Mesendoderm (in vitro differentiated cells): ENCODE measurements at regions not wholly inside any gene's neighbourhood (a gene's known extent, or its start where the extent isn't known, plus 50 kb on each side); places are given as distances from the start of the nearest gene placed in this dataset.
A peak's percentile ranks its signal among the peaks of the same experiment; 100 is the strongest.

ENCODE experiments used
- DNase-seq: peaks from one replicate; pipeline ENCODE4 v3.0.0; 2013
- H2AK5ac ChIP-seq: 2 replicates; pipeline ENCODE4 v1.6.1; 2013; ENCODE audit warnings: low read length, inconsistent platforms
- H2BK120ac ChIP-seq: 2 replicates; pipeline ENCODE4 v1.6.1; 2013; ENCODE audit warnings: low read depth, mild to moderate bottlenecking, low read length, moderate library complexity, mixed read lengths
- H2BK15ac ChIP-seq: replicated peaks from 2 replicates; pipeline ENCODE4 v1.6.1; 2013; ENCODE audit warnings: low read depth, mild to moderate bottlenecking, moderate library complexity
- H2BK5ac ChIP-seq: 2 replicates; pipeline ENCODE4 v1.6.1; 2013; ENCODE audit warnings: low read length, inconsistent platforms
- H3K18ac ChIP-seq: 2 replicates; pipeline ENCODE4 v1.6.1; 2013; ENCODE audit warnings: mild to moderate bottlenecking, low read length, mixed read lengths
- H3K23ac ChIP-seq: one replicate; pipeline ENCODE4 v1.6.1; 2013; ENCODE audit warnings: low read length
- H3K27ac ChIP-seq: 2 replicates; pipeline ENCODE4 v1.5.1; 2013; ENCODE audit warnings: low read depth, mild to moderate bottlenecking, inconsistent platforms, low read length, moderate library complexity
- H3K27me3 ChIP-seq: 2 replicates; pipeline ENCODE4 v1.6.1; 2013; ENCODE audit warnings: low read length, control low read depth, mild to moderate bottlenecking, inconsistent platforms; ENCODE audit not compliant: insufficient read depth, poor library complexity
- H3K36me3 ChIP-seq: 2 replicates; pipeline ENCODE4 v1.6.1; 2013; ENCODE audit warnings: low read length, inconsistent platforms; ENCODE audit not compliant: control insufficient read depth, insufficient read depth
- H3K4ac ChIP-seq: one replicate; pipeline ENCODE4 v1.6.1; 2013; ENCODE audit warnings: low read depth, mild to moderate bottlenecking, low read length, moderate library complexity
- H3K4me1 ChIP-seq: 2 replicates; pipeline ENCODE4 v1.6.1; 2013; ENCODE audit warnings: low read depth, low read length, inconsistent platforms; ENCODE audit not compliant: control insufficient read depth
- H3K4me2 ChIP-seq: 2 replicates; pipeline ENCODE4 v1.6.1; 2013; ENCODE audit warnings: low read length
- H3K4me3 ChIP-seq: 2 replicates; pipeline ENCODE4 v1.5.1; 2013; ENCODE audit warnings: mild to moderate bottlenecking, low read length
- H3K56ac ChIP-seq: one replicate; pipeline ENCODE4 v1.6.1; 2013; ENCODE audit warnings: low read length
- H3K79me1 ChIP-seq: 2 replicates; pipeline ENCODE4 v1.6.1; 2013; ENCODE audit warnings: low read length, inconsistent platforms
- H3K79me2 ChIP-seq: 2 replicates; pipeline ENCODE4 v1.6.1; 2013; ENCODE audit warnings: mild to moderate bottlenecking, low read length; ENCODE audit not compliant: control insufficient read depth, insufficient read depth
- H3K9ac ChIP-seq: 2 replicates; pipeline ENCODE4 v1.6.1; 2013; ENCODE audit warnings: low read length, inconsistent platforms
- H4K5ac ChIP-seq: one replicate; pipeline ENCODE4 v1.6.1; 2013; ENCODE audit warnings: low read length
- H4K8ac ChIP-seq: one replicate; pipeline ENCODE4 v1.6.1; 2013; ENCODE audit warnings: low read depth, mild to moderate bottlenecking, control low read depth, low read length, moderate library complexity
- WGBS: extraction: QIAGEN DNeasy Blood & Tissue Kit; methylation state at CpG from one replicate; pipeline ENCODE4 v1.1.7; 2013; ENCODE audit warnings: low lambda C conversion rate, missing lambda C conversion rate; ENCODE audit not compliant: insufficient coverage; ENCODE audit errors: extremely low coverage; 5-methylcytosine and 5-hydroxymethylcytosine counted together

DNA sequence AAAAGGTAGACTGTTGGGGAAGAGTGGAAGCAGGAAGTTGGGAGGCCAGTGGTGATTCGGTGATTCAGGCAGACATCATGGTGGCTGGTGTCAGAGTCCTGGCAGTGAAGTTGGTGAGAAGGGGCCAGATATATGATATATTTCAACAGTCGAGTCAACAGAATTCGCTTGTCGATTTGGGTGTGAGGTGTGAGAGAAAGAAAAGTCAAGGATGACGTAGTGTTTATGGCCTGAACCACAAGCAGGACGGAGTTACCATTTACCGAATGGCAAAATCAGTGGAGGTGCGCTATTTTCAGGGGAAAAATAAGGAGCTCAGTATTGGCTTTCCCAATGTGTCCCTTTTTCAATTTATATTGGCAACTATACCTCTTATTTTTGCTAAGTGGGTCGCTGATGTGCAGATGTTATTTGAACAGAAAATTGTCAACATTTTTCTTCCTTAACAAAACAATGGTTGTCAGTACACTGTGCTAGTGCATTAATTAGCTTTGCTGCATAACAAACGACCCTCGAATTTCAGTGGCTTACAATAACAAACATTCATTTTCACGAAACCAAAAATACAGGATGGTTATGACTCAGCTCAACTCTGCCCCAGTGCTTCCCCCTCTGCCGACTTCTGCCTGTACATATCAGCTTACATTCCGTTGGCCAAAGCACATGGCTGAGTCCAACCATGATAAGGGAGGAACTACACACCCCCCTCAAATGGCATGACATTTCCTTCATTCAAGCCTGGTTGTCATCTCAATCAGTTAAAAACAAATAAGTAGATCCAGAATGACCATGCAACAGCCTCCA, 255.0 kb upstream of the ZFP64 start:
- H2BK120ac ChIP-seq = no peak overlapping the region
- no peak overlapping the region for H4K8ac ChIP-seq
- H3K4ac ChIP-seq = no peak overlapping the region
- no peak overlapping the region for H2BK5ac ChIP-seq
- no CpG with 5 or more reads among the region's 14 CpGs for WGBS
- DNase-seq = no peak
- H3K79me1 ChIP-seq = no peaks in the 10 kb centered on the region
- no peaks in the 10 kb centered on the region for H3K79me2 ChIP-seq
- no peak overlapping the region for H3K18ac ChIP-seq
- H2BK15ac ChIP-seq = no peak overlapping the region
- H3K27me3 ChIP-seq = no peaks in the 10 kb centered on the region
- no peak overlapping the region for H3K56ac ChIP-seq
- H3K23ac ChIP-seq = no peak overlapping the region
- H3K4me2 ChIP-seq = no peak overlapping the region
- no peak overlapping the region for H4K5ac ChIP-seq
- no peak overlapping the region for H3K4me3 ChIP-seq
- no peak overlapping the region for H3K9ac ChIP-seq
- no peak overlapping the region for H3K27ac ChIP-seq
- H3K36me3 ChIP-seq = no peaks in the 10 kb centered on the region
- H2AK5ac ChIP-seq = no peak overlapping the region
- H3K4me1 ChIP-seq = no peaks in the 10 kb centered on the region

DNA sequence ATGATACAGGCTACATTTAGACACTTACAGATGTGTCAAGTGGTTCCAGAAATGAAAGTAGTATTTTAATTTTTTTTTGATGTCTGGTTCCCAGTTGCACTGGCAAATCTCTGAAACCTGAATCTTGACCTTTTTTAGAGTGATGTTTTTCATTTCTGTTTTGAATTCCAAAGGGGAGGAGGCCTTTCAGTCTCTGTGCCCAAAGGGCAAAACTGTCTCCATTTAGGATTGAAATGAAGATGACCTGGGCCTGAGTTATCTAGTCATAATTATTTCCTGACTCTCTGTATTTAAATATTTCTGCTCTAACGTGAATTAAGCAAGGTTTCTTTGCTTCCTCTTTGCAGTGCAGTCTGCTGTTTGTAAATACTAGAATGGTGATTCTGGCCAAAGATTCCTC, 252.9 kb upstream of the ZFP64 start:
- no peak overlapping the region for H4K5ac ChIP-seq
- H2BK120ac ChIP-seq = no peak overlapping the region
- H3K79me1 ChIP-seq = no peaks in the 10 kb centered on the region
- no peak overlapping the region for H3K23ac ChIP-seq
- no peak overlapping the region for H2BK15ac ChIP-seq
- no peak overlapping the region for H3K27ac ChIP-seq
- no peaks in the 10 kb centered on the region for H3K36me3 ChIP-seq
- no peak overlapping the region for H3K4me2 ChIP-seq
- H3K4me3 ChIP-seq = no peak overlapping the region
- no peaks in the 10 kb centered on the region for H3K4me1 ChIP-seq
- no CpG with 5 or more reads among the region's 1 CpG for WGBS
- no peaks in the 10 kb centered on the region for H3K27me3 ChIP-seq
- no peak overlapping the region for H4K8ac ChIP-seq
- H3K79me2 ChIP-seq = no peaks in the 10 kb centered on the region
- no peak overlapping the region for H2BK5ac ChIP-seq
- H3K56ac ChIP-seq = no peak overlapping the region
- H3K9ac ChIP-seq = no peak overlapping the region
- H2AK5ac ChIP-seq = no peak overlapping the region
- H3K18ac ChIP-seq = no peak overlapping the region
- no peak overlapping the region for H3K4ac ChIP-seq
- no peak for DNase-seq

DNA sequence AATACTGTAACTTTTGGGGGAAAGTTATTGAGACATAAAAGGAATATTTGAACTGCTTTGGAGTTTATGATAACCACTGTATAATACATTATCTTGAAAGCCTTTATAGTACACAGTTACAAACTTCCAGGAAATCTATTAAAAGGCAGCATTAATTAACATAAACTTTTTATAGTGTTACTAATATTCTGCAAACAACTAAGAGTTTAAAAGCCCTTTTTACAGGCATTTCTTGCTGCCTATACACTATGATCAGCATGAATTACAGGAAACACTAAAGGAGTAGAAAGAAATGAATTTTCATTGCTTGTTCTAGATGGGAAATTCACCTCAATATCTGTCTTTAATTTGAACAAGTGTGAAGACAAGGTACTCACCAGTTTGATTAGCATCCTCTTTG, 252.3 kb upstream of the ZFP64 start:
- Histone ChIP-seq H3K79me2 (no peaks in the 10 kb centered on the region), H3K79me1 (no peaks in the 10 kb centered on the region), H4K5ac (no peak overlapping the region), H3K9ac (no peak overlapping the region), H3K4me3 (no peak overlapping the region), H3K4ac (no peak overlapping the region), H4K8ac (no peak overlapping the region), H2BK5ac (no peak overlapping the region), H2BK15ac (no peak overlapping the region), H2BK120ac (no peak overlapping the region), H2AK5ac (no peak overlapping the region), H3K27me3 (no peaks in the 10 kb centered on the region), H3K27ac (no peak overlapping the region), H3K18ac (no peak overlapping the region), H3K4me2 (no peak overlapping the region), H3K36me3 (no peaks in the 10 kb centered on the region), H3K56ac (no peak overlapping the region), H3K4me1 (peaks cover 3% of the 10 kb centered on the region), H3K23ac (no peak overlapping the region)
- no peak for DNase-seq

DNA sequence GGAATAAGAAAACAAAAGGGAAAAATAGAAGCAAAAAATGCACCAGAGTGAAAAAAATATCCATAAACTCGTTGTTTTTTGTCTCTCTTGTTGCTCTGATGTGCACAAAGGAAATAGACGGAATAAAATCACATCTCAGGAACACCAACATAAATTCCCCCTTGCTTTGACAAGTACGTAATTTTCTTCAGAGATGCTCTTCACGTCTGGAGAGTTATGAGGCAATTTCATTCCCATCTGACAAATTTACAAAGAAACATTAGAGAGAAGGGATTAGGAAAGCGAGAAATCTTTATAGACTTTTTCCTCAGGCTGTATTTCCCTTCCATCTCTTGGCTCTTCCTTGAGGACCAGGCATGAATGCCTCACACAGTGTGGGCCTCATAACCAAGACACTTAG, 250.1 kb upstream of the ZFP64 start:
- Histone ChIP-seq H4K5ac (no peak overlapping the region), H2BK120ac (no peak overlapping the region), H3K56ac (no peak overlapping the region), H3K4me2 (no peak overlapping the region), H3K4me1 (peaks cover 8% of the 10 kb centered on the region), H3K79me2 (no peaks in the 10 kb centered on the region), H2BK15ac (no peak overlapping the region), H3K36me3 (no peaks in the 10 kb centered on the region), H3K27me3 (no peaks in the 10 kb centered on the region), H3K4ac (peak overlapping the region; percentile 27), H2BK5ac (no peak overlapping the region), H3K9ac (no peak overlapping the region), H2AK5ac (no peak overlapping the region), H3K23ac (no peak overlapping the region), H4K8ac (no peak overlapping the region), H3K18ac (no peak overlapping the region), H3K27ac (no peak overlapping the region), H3K79me1 (no peaks in the 10 kb centered on the region), H3K4me3 (no peak overlapping the region)
- DNase-seq = no peak
- WGBS = no CpG with 5 or more reads among the region's 5 CpGs

DNA sequence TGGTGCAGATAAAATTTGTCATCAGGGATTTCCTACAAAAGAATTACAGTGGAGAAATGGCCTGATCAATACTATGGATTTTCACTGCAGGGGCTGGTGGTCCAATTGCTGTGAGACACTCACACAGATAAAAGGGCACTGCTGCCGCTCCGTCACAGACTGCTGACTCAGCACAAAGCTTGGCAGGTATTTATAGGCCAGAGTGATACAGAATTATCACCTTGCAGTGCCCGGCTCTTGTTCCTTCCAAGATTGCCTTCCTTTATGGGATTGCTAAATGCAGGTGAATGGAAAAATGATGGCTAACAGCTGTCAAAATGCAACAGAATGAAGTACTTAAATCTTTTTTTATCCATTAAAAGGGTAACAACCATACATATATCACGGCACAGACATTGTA, 247.8 kb upstream of the ZFP64 start:
- Histone ChIP-seq H4K8ac (no peak overlapping the region), H3K4ac (no peak overlapping the region), H4K5ac (no peak overlapping the region), H3K23ac (no peak overlapping the region), H3K79me2 (no peaks in the 10 kb centered on the region), H2BK120ac (no peak overlapping the region), H3K36me3 (no peaks in the 10 kb centered on the region), H2AK5ac (no peak overlapping the region), H3K79me1 (no peaks in the 10 kb centered on the region), H3K9ac (no peak overlapping the region), H3K27me3 (no peaks in the 10 kb centered on the region), H3K18ac (no peak overlapping the region), H2BK5ac (no peak overlapping the region), H2BK15ac (no peak overlapping the region), H3K4me2 (no peak overlapping the region), H3K4me3 (no peak overlapping the region), H3K56ac (no peak overlapping the region), H3K27ac (no peak overlapping the region), H3K4me1 (peaks cover 8% of the 10 kb centered on the region)
- peak; percentile 31 for DNase-seq
- WGBS = no CpG with 5 or more reads among the region's 4 CpGs

DNA sequence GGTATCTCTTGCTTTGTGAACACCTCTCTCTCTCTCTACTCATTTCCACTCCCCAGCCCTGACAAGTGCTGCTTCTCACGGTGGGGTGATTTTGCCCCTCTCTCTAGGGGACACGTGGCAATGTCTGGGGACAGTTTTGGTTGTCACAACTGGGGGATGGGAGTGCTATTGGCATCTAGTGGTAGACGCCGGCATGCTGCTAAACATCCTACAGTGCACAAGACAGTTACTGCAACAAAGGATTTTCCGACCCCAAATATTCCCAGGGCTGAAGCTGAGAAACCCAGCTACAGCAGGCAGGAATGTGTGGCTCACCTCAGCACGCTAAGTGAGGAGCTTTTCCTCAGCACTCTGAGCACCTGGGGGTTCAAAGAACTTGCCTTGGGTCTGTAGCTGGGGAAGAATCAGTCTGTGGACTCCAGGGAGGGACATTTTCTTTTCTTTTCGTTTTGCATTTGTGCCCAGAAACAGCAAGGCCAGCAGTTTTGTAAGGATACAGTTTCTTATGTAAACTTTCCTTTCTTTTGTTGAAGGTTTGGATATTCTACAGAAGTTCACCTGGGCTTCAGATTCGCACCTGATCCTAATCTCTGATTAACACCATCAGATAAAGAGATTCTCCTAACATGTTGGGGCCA, 246.9 kb upstream of the ZFP64 start:
- no peak overlapping the region for H3K27ac ChIP-seq
- no peak overlapping the region for H3K9ac ChIP-seq
- H3K36me3 ChIP-seq = no peaks in the 10 kb centered on the region
- H3K4me3 ChIP-seq = no peak overlapping the region
- no peak overlapping the region for H2BK5ac ChIP-seq
- no peaks in the 10 kb centered on the region for H3K27me3 ChIP-seq
- no peak overlapping the region for H3K56ac ChIP-seq
- no peak overlapping the region for H3K4ac ChIP-seq
- no peak overlapping the region for H3K18ac ChIP-seq
- H3K79me1 ChIP-seq = no peaks in the 10 kb centered on the region
- no peaks in the 10 kb centered on the region for H3K79me2 ChIP-seq
- no peak overlapping the region for H4K5ac ChIP-seq
- WGBS = no CpG with 5 or more reads among the region's 8 CpGs
- H3K23ac ChIP-seq = no peak overlapping the region
- no peak overlapping the region for H2AK5ac ChIP-seq
- DNase-seq = peak; percentile 69
- no peak overlapping the region for H2BK15ac ChIP-seq
- H4K8ac ChIP-seq = no peak overlapping the region
- H2BK120ac ChIP-seq = no peak overlapping the region
- H3K4me2 ChIP-seq = no peak overlapping the region
- H3K4me1 ChIP-seq = peaks cover 8% of the 10 kb centered on the region
